A549 (cell line): ENCODE measurements at regions not wholly inside any gene's neighbourhood (a gene's known extent, or its start where the extent isn't known, plus 50 kb on each side); places are given as distances from the start of the nearest gene placed in this dataset.

ENCODE experiments used
- ATAC-seq, 2 experiments: fragments of 200-7000 bp in 1 of 2; fragments of >200 bp in 1 of 2; cut with Nextera tagmentation in 1 of 2; cut with Tn5 transposase in 1 of 2; 3 replicates each; pipeline versions ENCODE4 v1.8.0 to v1.9.1; 2018 to 2020; ENCODE audit warnings: mild to moderate bottlenecking in 1 of 2, moderate library complexity in 1 of 2
- CTCF ChIA-PET: fragments of 300-600 bp; sonication (Branson Sonifier 250); formaldehyde crosslinking; extraction: SDS; loops from one replicate; lab custom pipeline; 2021; ENCODE audit warnings: antibody characterized with exemption, inconsistent platforms; lab: Yijun Ruan, JAX
- POLR2A ChIA-PET: fragments of 350-600 bp; formaldehyde crosslinking; extraction: SDS; loops from one replicate; lab custom pipeline; 2021; ENCODE audit warnings: antibody characterized with exemption, inconsistent platforms; lab: Yijun Ruan, JAX
- DNase-seq, 2 experiments: peaks; one replicate each; pipeline versions ENCODE4 v3.0.0 to v3.0.0-alpha.2; 2011 to 2016; ENCODE audit warnings: low read depth in 1 of 2, low spot score in 1 of 2
- FAIRE-seq: peaks from 2 replicates; lab custom pipeline; 2011; peaks lifted over from hg19 to GRCh38; lab: Jason Lieb, UNC
- H3K27ac ChIP-seq, 2 experiments: fragments of >200 bp; sonication (Bioruptor Twin); formaldehyde crosslinking; 3 replicates each; pipeline ENCODE4 v1.5.1; 2016 to 2017
- H3K4me1 ChIP-seq: fragments of >200 bp; sonication (Bioruptor Twin); formaldehyde crosslinking; 3 replicates; pipeline ENCODE4 v1.6.1; 2016
- H3K4me2 ChIP-seq: fragments of >200 bp; sonication (Bioruptor Twin); formaldehyde crosslinking; 3 replicates; pipeline ENCODE4 v1.6.1; 2016
- H3K4me3 ChIP-seq: fragments of >200 bp; sonication (Bioruptor Twin); formaldehyde crosslinking; 3 replicates; pipeline ENCODE4 v1.5.1; 2016
- H3K9me3 ChIP-seq: fragments of >200 bp; sonication (Bioruptor Twin); formaldehyde crosslinking; 3 replicates; pipeline ENCODE4 v1.6.1; 2016
- BCL3 ChIP-seq: fragments of >200 bp; sonication (Bioruptor Twin); formaldehyde crosslinking; IDR thresholded peaks from 3 replicates; pipeline ENCODE4 v1.6.1; 2016
- BHLHE40 ChIP-seq: IDR thresholded peaks from 2 replicates; pipeline ENCODE4 v1.6.1; 2012; ENCODE audit warnings: low read depth, low read length, inconsistent platforms
- CBX2 ChIP-seq: fragments of 200-600 bp; sonication (generic); IDR thresholded peaks from 2 replicates; pipeline ENCODE4 v1.6.1; 2016; ENCODE audit warnings: low read depth, mild to moderate bottlenecking, borderline replicate concordance
- CHD4 ChIP-seq: fragments of 200-600 bp; sonication (generic); IDR thresholded peaks from 2 replicates; pipeline ENCODE4 v1.6.1; 2016; ENCODE audit warnings: antibody characterized with exemption, mild to moderate bottlenecking, borderline replicate concordance
- EHF ChIP-seq: fragments of 250-450 bp; sonication (Bioruptor Pico); IDR thresholded peaks from 2 replicates; pipeline ENCODE4 v1.5.0; 2020; ENCODE audit warnings: mild to moderate bottlenecking
- EHMT2 ChIP-seq: fragments of 200-600 bp; sonication (generic); IDR thresholded peaks from 2 replicates; pipeline ENCODE4 v1.6.1; 2016; ENCODE audit warnings: antibody characterized with exemption, low read depth, mild to moderate bottlenecking, moderate library complexity
- FOSL2 ChIP-seq, 2 experiments: fragments of 450-650 bp in 1 of 2; fragments of >200 bp in 1 of 2; sonication (Bioruptor Twin) in 1 of 2; formaldehyde crosslinking; IDR thresholded peaks; 2 replicates each; pipeline versions ENCODE4 v1.5.0 to v1.6.1; 2016 to 2020; ENCODE audit warnings: mild to moderate bottlenecking in 1 of 2, moderate library complexity in 1 of 2
- FOXS1 ChIP-seq: fragments of 250-450 bp; sonication (Bioruptor Pico); IDR thresholded peaks from 2 replicates; pipeline ENCODE4 v1.5.0; 2020; ENCODE audit warnings: mild to moderate bottlenecking, moderate library complexity
- GATA3 ChIP-seq: IDR thresholded peaks from 2 replicates; pipeline ENCODE4 v1.6.1; 2012; ENCODE audit warnings: borderline replicate concordance
- HDAC2 ChIP-seq: fragments of 200-600 bp; sonication (generic); IDR thresholded peaks from 2 replicates; pipeline ENCODE4 v1.6.1; 2016
- HOXB13 ChIP-seq: fragments of 250-450 bp; sonication (Bioruptor Pico); IDR thresholded peaks from 2 replicates; pipeline ENCODE4 v1.5.0; 2020; ENCODE audit warnings: low read depth, mild to moderate bottlenecking, moderate library complexity
- JUNB ChIP-seq: fragments of >200 bp; sonication (Bioruptor Twin); formaldehyde crosslinking; IDR thresholded peaks from 2 replicates; pipeline ENCODE4 v1.6.1; 2016
- MAFK ChIP-seq: fragments of 450-650 bp; IDR thresholded peaks from 2 replicates; pipeline ENCODE4 v1.6.1; 2014; ENCODE audit not compliant: partially characterized antibody
- MAZ ChIP-seq: fragments of 150-350 bp; IDR thresholded peaks from 2 replicates; pipeline ENCODE4 v1.6.1; 2014; ENCODE audit warnings: antibody characterized with exemption, low read depth, low read length, borderline replicate concordance
- MYC ChIP-seq: IDR thresholded peaks from 2 replicates; pipeline ENCODE4 v1.6.1; 2012; ENCODE audit warnings: mild to moderate bottlenecking, inconsistent platforms, low read length, improper control_type of control experiment, borderline replicate concordance
- NFE2L2 ChIP-seq: fragments of 150-350 bp; conservative IDR thresholded peaks from 2 replicates; pipeline ENCODE4 v1.6.1; 2014; ENCODE audit warnings: low read length
- RAD21 ChIP-seq, 2 experiments: fragments of >200 bp in 1 of 2; sonication (Bioruptor Twin) in 1 of 2; formaldehyde crosslinking in 1 of 2; IDR thresholded peaks in 1 of 2; conservative IDR thresholded peaks in 1 of 2; 2 replicates in 1 of 2; 3 replicates in 1 of 2; pipeline ENCODE4 v1.6.1; 2012 to 2018; ENCODE audit warnings: inconsistent platforms in 1 of 2
- SMC3 ChIP-seq: fragments of >200 bp; sonication (Bioruptor Twin); formaldehyde crosslinking; IDR thresholded peaks from 3 replicates; pipeline ENCODE4 v1.6.1; 2018; ENCODE audit warnings: inconsistent platforms
- TP53 ChIP-seq: fragments of 250-450 bp; sonication (Bioruptor Pico); IDR thresholded peaks from 2 replicates; pipeline ENCODE4 v1.5.0; 2021; ENCODE audit warnings: mild to moderate bottlenecking, moderate library complexity
- USF2 ChIP-seq: fragments of 450-650 bp; IDR thresholded peaks from 2 replicates; pipeline ENCODE4 v1.6.1; 2014; ENCODE audit warnings: antibody characterized with exemption
- ZC3H11A ChIP-seq: fragments of 450-650 bp; IDR thresholded peaks from 2 replicates; pipeline ENCODE4 v1.6.1; 2014; ENCODE audit warnings: antibody characterized with exemption, mild to moderate bottlenecking
- ZFP36 ChIP-seq: fragments of 450-650 bp; IDR thresholded peaks from 2 replicates; pipeline ENCODE4 v1.6.1; 2014; ENCODE audit warnings: borderline replicate concordance; ENCODE audit not compliant: partially characterized antibody
- ZNF302 ChIP-seq: fragments of 250-450 bp; sonication (Bioruptor Pico); IDR thresholded peaks from 2 replicates; pipeline ENCODE4 v1.9.0; 2021; ENCODE audit warnings: inconsistent platforms, mild to moderate bottlenecking, moderate library complexity
- WGBS: methylation state at CpG from one replicate; pipeline ENCODE4 v1.1.6; 2017; ENCODE audit errors: missing lambda C conversion rate; 5-methylcytosine and 5-hydroxymethylcytosine counted together
- TF ChIP-seq, protein P1 (sequence below): IDR thresholded peaks from 2 replicates; pipeline ENCODE4 v1.6.1; 2012
- TF ChIP-seq, protein P2 (sequence below): fragments of 150-350 bp; IDR thresholded peaks from 2 replicates; pipeline ENCODE4 v1.6.1; 2014; ENCODE audit warnings: low read depth, mild to moderate bottlenecking, low read length
- TF ChIP-seq, protein P3 (sequence below): fragments of 250-450 bp; sonication (Bioruptor Pico); IDR thresholded peaks from 2 replicates; pipeline ENCODE4 v1.5.0; 2021; ENCODE audit warnings: mild to moderate bottlenecking, moderate library complexity, borderline replicate concordance
- TF ChIP-seq, protein P4 (sequence below): IDR thresholded peaks from 2 replicates; pipeline ENCODE4 v1.6.1; 2012
- TF ChIP-seq, protein P5 (sequence below): fragments of 250-450 bp; sonication (Bioruptor Pico); IDR thresholded peaks from 2 replicates; pipeline ENCODE4 v1.5.0; 2020; ENCODE audit warnings: low read depth, mild to moderate bottlenecking, moderate library complexity

DNA sequence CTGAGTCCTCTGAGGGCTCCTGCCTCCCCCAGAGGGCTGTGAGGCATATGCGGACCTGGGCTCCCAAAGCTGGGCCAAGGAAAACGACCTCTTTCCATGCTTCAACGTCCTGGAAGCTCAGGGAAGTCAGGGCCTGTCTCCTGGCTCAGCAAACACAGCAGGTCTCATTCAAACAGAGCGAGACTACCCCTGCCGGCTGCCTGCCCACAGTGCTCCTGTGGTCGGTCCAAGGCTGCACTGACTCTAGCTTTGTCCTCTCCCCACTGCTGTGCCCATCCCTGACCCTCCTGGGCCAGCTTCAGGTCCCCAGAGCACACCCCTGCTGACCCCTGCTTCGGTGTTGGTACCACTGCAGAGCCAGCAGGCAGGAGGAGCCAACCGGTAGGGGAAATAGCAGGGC lies 79.6 kb downstream of the PDCL3 start (continued):
- TF ChIP-seq FOSL2 (IDR thresholded peaks at IDR 0.05) (no peak), FOSL2 (CRISPR knock-in tag; IDR thresholded peaks at IDR 0.05) (no peak), NFE2L2 (no peak), FOXS1 (no peak), RAD21 (conservative IDR thresholded peaks at IDR 0.05 in 1 of 2, IDR thresholded peaks at IDR 0.05 in 1 of 2) (no peak)
- TF ChIP-seq, protein P1, sequence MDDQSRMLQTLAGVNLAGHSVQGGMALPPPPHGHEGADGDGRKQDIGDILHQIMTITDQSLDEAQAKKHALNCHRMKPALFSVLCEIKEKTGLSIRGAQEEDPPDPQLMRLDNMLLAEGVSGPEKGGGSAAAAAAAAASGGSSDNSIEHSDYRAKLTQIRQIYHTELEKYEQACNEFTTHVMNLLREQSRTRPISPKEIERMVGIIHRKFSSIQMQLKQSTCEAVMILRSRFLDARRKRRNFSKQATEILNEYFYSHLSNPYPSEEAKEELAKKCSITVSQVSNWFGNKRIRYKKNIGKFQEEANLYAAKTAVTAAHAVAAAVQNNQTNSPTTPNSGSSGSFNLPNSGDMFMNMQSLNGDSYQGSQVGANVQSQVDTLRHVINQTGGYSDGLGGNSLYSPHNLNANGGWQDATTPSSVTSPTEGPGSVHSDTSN = no peak
- TF ChIP-seq, protein P2, sequence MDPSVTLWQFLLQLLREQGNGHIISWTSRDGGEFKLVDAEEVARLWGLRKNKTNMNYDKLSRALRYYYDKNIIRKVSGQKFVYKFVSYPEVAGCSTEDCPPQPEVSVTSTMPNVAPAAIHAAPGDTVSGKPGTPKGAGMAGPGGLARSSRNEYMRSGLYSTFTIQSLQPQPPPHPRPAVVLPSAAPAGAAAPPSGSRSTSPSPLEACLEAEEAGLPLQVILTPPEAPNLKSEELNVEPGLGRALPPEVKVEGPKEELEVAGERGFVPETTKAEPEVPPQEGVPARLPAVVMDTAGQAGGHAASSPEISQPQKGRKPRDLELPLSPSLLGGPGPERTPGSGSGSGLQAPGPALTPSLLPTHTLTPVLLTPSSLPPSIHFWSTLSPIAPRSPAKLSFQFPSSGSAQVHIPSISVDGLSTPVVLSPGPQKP = no peak
- TF ChIP-seq, all 56 proteins: peak for 0

DNA sequence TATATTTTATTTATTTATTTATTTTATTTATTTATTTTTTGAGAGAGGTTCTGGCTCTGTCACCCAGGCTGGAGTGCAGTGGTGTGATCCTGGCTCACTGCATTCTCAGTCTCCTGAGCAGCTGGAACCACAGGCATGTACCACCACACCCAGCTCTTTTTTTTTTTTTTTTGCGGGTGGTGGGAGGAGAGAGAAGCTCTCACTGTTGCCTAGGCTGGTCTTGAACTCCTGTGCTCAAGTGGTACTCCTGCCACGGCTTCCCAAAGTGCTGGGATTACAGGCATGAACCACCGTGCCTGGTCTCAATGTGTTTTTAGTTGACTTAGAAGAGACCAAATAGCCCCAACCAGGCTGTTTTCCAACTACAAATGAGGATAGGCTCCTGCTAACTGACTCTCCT lies 80.7 kb downstream of the PDCL3 start:
- ChIA-PET POLR2A (no interaction called here), CTCF (no interaction called here)
- no peak for ATAC-seq
- 59% methylated on average over 3 of the region's 3 CpGs for WGBS
- TF ChIP-seq, protein P3, sequence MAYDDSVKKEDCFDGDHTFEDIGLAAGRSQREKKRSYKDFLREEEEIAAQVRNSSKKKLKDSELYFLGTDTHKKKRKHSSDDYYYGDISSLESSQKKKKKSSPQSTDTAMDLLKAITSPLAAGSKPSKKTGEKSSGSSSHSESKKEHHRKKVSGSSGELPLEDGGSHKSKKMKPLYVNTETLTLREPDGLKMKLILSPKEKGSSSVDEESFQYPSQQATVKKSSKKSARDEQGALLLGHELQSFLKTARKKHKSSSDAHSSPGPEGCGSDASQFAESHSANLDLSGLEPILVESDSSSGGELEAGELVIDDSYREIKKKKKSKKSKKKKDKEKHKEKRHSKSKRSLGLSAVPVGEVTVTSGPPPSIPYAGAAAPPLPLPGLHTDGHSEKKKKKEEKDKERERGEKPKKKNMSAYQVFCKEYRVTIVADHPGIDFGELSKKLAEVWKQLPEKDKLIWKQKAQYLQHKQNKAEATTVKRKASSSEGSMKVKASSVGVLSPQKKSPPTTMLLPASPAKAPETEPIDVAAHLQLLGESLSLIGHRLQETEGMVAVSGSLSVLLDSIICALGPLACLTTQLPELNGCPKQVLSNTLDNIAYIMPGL (CRISPR knock-in tag) = no peak
- TF ChIP-seq NFE2L2 = no peak
- TF ChIP-seq, protein P4, sequence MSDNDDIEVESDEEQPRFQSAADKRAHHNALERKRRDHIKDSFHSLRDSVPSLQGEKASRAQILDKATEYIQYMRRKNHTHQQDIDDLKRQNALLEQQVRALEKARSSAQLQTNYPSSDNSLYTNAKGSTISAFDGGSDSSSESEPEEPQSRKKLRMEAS = no peak
- no peak for TF ChIP-seq JUNB
- no peak for TF ChIP-seq CHD4
- TF ChIP-seq MAFK = no peak
- TF ChIP-seq ZC3H11A = no peak
- TF ChIP-seq TP53 (CRISPR knock-in tag) = no peak
- TF ChIP-seq ZFP36 = no peak
- TF ChIP-seq MAZ = no peak
- Histone ChIP-seq H3K4me1 (no peaks in the 10 kb centered on the region), H3K27ac (no peak overlapping the region), H3K4me3 (no peak overlapping the region), H3K4me2 (no peak overlapping the region), H3K9me3 (0 out of 3 replicates have a peak, but pooled peaks cover 5% of the 10 kb centered on the region)
- no peak for FAIRE-seq
- DNase-seq = no peak

DNA sequence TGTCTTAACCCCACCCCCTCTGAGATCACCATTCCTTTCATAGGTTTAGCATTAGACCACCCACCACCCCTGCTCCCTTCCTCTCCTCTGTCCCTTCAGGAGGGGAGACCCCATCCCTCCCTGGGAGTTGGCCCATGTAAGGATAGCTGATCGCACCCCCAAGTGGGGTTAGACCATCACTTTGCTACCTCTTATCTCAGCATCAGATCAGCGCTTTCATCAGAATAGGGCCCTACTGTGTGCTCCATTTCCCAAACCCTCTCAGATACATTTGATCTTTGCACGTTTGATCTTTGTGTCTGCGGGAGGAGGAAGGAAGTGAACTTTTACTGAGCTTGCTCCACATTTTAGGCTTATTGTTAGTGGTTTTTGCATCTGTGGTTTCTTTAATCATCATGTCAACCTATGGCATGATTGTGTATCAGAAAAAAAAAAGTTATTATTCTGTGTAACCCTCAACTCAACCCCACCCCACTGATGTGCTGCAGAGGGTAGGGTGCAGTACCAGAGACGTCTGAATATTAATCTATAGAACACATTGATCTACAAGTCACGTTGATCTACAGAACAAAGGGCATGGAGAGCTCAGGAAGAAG lies 81.2 kb downstream of the PDCL3 start:
- no peak for ATAC-seq
- H3K4me1 ChIP-seq = no peaks in the 10 kb centered on the region
- WGBS = 65% methylated on average over 6 of the region's 6 CpGs
- CTCF ChIA-PET = interaction anchor here (1.9 kb wide), 1 partner anchor 9 kb away, joined by 5 read pairs; no protein-coding TSS in a partner anchor
- H3K27ac ChIP-seq = no peak overlapping the region
- H3K4me3 ChIP-seq = no peak overlapping the region
- no peak for FAIRE-seq
- H3K4me2 ChIP-seq = no peak overlapping the region
- TF ChIP-seq USF2 (no peak), MYC (no peak), BCL3 (no peak), GATA3 (no peak), HOXB13 (CRISPR knock-in tag) (no peak), EHF (no peak), ZNF302 (CRISPR knock-in tag) (no peak), SMC3 (no peak), EHMT2 (no peak), HDAC2 (no peak), CBX2 (no peak), BHLHE40 (no peak)
- TF ChIP-seq, protein P4 = no peak
- TF ChIP-seq, protein P5, sequence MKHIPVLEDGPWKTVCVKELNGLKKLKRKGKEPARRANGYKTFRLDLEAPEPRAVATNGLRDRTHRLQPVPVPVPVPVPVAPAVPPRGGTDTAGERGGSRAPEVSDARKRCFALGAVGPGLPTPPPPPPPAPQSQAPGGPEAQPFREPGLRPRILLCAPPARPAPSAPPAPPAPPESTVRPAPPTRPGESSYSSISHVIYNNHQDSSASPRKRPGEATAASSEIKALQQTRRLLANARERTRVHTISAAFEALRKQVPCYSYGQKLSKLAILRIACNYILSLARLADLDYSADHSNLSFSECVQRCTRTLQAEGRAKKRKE = no peak
- POLR2A ChIA-PET = no interaction called here
- H3K9me3 ChIP-seq = 0 out of 3 replicates have a peak, but pooled peaks cover 5% of the 10 kb centered on the region
- DNase-seq = no peak
